OCI-LY3 (cell line): ENCODE measurements at regions not wholly inside any gene's neighbourhood (a gene's known extent, or its start where the extent isn't known, plus 50 kb on each side); places are given as distances from the start of the nearest gene placed in this dataset.

ENCODE experiments used
- H2AFZ ChIP-seq: fragments of 200-600, 300-600 bp; shearing (Covaris generic); 2 replicates; pipeline ENCODE4 v1.6.0; 2014; ENCODE audit warnings: antibody characterized with exemption, low read depth, low read length
- H3K27ac ChIP-seq: fragments of 200-600, 300-600 bp; sonication (generic); 2 replicates; pipeline ENCODE4 v1.5.1; 2014; ENCODE audit warnings: mild to moderate bottlenecking, low read length, moderate library complexity, mixed read lengths
- H3K27me3 ChIP-seq: fragments of 200-600, 300-600 bp; sonication (generic); 2 replicates; pipeline ENCODE4 v1.6.1; 2014; ENCODE audit warnings: low read depth, low read length, mixed read lengths
- H3K36me3 ChIP-seq: fragments of 200-600, 300-600 bp; sonication (generic); replicated peaks from 2 replicates; pipeline ENCODE3; 2014; ENCODE audit warnings: low read depth, low read length, mixed read lengths
- H3K4me1 ChIP-seq: fragments of 300-600, 200-600 bp; sonication (generic); 2 replicates; pipeline ENCODE4 v1.6.1; 2014; ENCODE audit warnings: low read length, mixed read lengths
- H3K4me2 ChIP-seq: fragments of 200-600, 300-600 bp; sonication (generic); 2 replicates; pipeline ENCODE4 v1.6.1; 2014; ENCODE audit warnings: low read length, mixed read lengths
- H3K4me3 ChIP-seq: fragments of 300-600, 200-600 bp; sonication (generic); 2 replicates; pipeline ENCODE4 v1.5.1; 2014; ENCODE audit warnings: antibody characterized with exemption, mild to moderate bottlenecking, low read length, moderate library complexity
- H3K79me2 ChIP-seq: fragments of 300-600, 200-600 bp; shearing (Covaris generic); 2 replicates; pipeline ENCODE4 v1.6.1; 2014; ENCODE audit warnings: mild to moderate bottlenecking, low read length, mixed read lengths
- H3K9ac ChIP-seq: fragments of 300-600, 200-600 bp; shearing (Covaris generic); 2 replicates; pipeline ENCODE4 v1.6.0; 2014; ENCODE audit warnings: mild to moderate bottlenecking, low read length, moderate library complexity
- H3K9me3 ChIP-seq: fragments of 200-600, 300-600 bp; shearing (Covaris generic); 2 replicates; pipeline ENCODE4 v1.6.1; 2014; ENCODE audit warnings: low read length, mixed read lengths; ENCODE audit not compliant: insufficient read depth
- H4K20me1 ChIP-seq: fragments of 200-600, 300-600 bp; sonication (generic); 2 replicates; pipeline ENCODE4 v1.6.1; 2016; ENCODE audit warnings: low read length, mixed read lengths; ENCODE audit not compliant: insufficient read depth
- CTCF ChIP-seq: fragments of 200-600, 300-600 bp; sonication (generic); IDR thresholded peaks from 2 replicates; pipeline ENCODE4 v1.5.1; 2014; ENCODE audit warnings: antibody characterized with exemption, low read length, low read depth
- EZH2phosphoT487 ChIP-seq: fragments of 200-600 bp; shearing (Covaris generic); IDR thresholded peaks from 2 replicates; pipeline ENCODE4 v1.6.1; 2018; ENCODE audit warnings: antibody characterized with exemption, mixed run types, low read depth

GRCh38 chr14:87644689-87645088 is 348.3 kb downstream of the GALC start:
- Histone ChIP-seq H2AFZ (no peak overlapping the region), H3K4me3 (no peak overlapping the region), H3K79me2 (no peaks in the 10 kb centered on the region), H3K27me3 (no peaks in the 10 kb centered on the region), H3K27ac (no peak overlapping the region), H3K9me3 (peaks cover 2% of the 10 kb centered on the region), H3K4me1 (peaks cover 9% of the 10 kb centered on the region), H3K4me2 (no peak overlapping the region), H4K20me1 (no peaks in the 10 kb centered on the region), H3K9ac (no peak overlapping the region), H3K36me3 (no peaks in the 10 kb centered on the region)
- TF ChIP-seq EZH2phosphoT487 (no peak), CTCF (no peak)

GRCh38 chr14:87643005-87643404 is 350.0 kb downstream of the GALC start:
- no peak overlapping the region for H3K9ac ChIP-seq
- no peaks in the 10 kb centered on the region for H4K20me1 ChIP-seq
- no peaks in the 10 kb centered on the region for H3K27me3 ChIP-seq
- no peak overlapping the region for H3K4me2 ChIP-seq
- TF ChIP-seq CTCF (no peak), EZH2phosphoT487 (no peak)
- no peaks in the 10 kb centered on the region; the same call in 1 of the 2 replicates for H3K9me3 ChIP-seq
- H3K4me3 ChIP-seq: no peak overlapping the region
- H3K36me3 ChIP-seq: no peaks in the 10 kb centered on the region
- H2AFZ ChIP-seq: no peak overlapping the region
- peaks cover 10% of the 10 kb centered on the region for H3K4me1 ChIP-seq
- H3K79me2 ChIP-seq: no peaks in the 10 kb centered on the region
- H3K27ac ChIP-seq: no peak overlapping the region

- Histone ChIP-seq H3K4me3 (no peak overlapping the region), H4K20me1 (no peaks in the 10 kb centered on the region), H3K79me2 (no peaks in the 10 kb centered on the region), H3K4me2 (no peak overlapping the region), H3K9me3 (no peaks in the 10 kb centered on the region), H3K9ac (no peak overlapping the region), H2AFZ (no peak overlapping the region), H3K4me1 (peaks cover 10% of the 10 kb centered on the region), H3K27ac (no peak overlapping the region), H3K27me3 (no peaks in the 10 kb centered on the region), H3K36me3 (no peaks in the 10 kb centered on the region)
- no peak for TF ChIP-seq EZH2phosphoT487
- TF ChIP-seq CTCF: no peak
Measured at GRCh38 chr14:87640553-87640952, 352.4 kb downstream of the GALC start.

GRCh38 chr14:87638196-87638595 is 354.8 kb downstream of the GALC start:
- H3K4me3 ChIP-seq: no peak overlapping the region
- H3K4me2 ChIP-seq: no peak overlapping the region
- H3K9me3 ChIP-seq: no peaks in the 10 kb centered on the region
- no peak overlapping the region for H2AFZ ChIP-seq
- no peak for TF ChIP-seq CTCF
- TF ChIP-seq EZH2phosphoT487: no peak
- no peaks in the 10 kb centered on the region for H3K79me2 ChIP-seq
- H3K27ac ChIP-seq: no peak overlapping the region
- no peaks in the 10 kb centered on the region for H3K27me3 ChIP-seq
- H3K9ac ChIP-seq: no peak overlapping the region
- H3K36me3 ChIP-seq: no peaks in the 10 kb centered on the region
- no peaks in the 10 kb centered on the region for H4K20me1 ChIP-seq
- H3K4me1 ChIP-seq: peaks cover 10% of the 10 kb centered on the region
